KMS-11 (cell line): ENCODE measurements at regions not wholly inside any gene's neighbourhood (a gene's known extent, or its start where the extent isn't known, plus 50 kb on each side); places are given as distances from the start of the nearest gene placed in this dataset.

Experiments
- H2AFZ ChIP-seq: fragments of 200-600 bp; sonication (generic); 2 replicates; pipeline ENCODE4 v1.6.1; 2016; ENCODE audit warnings: antibody characterized with exemption, mixed run types, low read depth
- H3K27ac ChIP-seq: fragments of 200-600 bp; sonication (generic); 2 replicates; pipeline ENCODE4 v1.6.1; 2016; ENCODE audit warnings: mild to moderate bottlenecking, mixed run types
- H3K27me3 ChIP-seq: fragments of 200-600 bp; sonication (generic); 2 replicates; pipeline ENCODE4 v1.6.1; 2017; ENCODE audit warnings: mild to moderate bottlenecking, low read depth, mixed run types, moderate library complexity; ENCODE audit not compliant: insufficient read depth
- H3K36me3 ChIP-seq: fragments of 200-600 bp; sonication (generic); 2 replicates; pipeline ENCODE4 v1.6.1; 2017; ENCODE audit warnings: mild to moderate bottlenecking, mixed run types; ENCODE audit not compliant: insufficient read depth
- H3K4me1 ChIP-seq: fragments of 200-600 bp; sonication (generic); 2 replicates; pipeline ENCODE4 v1.6.1; 2016; ENCODE audit warnings: mild to moderate bottlenecking, low read depth, mixed run types; ENCODE audit not compliant: poor library complexity, severe bottlenecking
- H3K4me2 ChIP-seq: fragments of 200-600 bp; sonication (generic); 2 replicates; pipeline ENCODE4 v1.7.0; 2016; ENCODE audit warnings: mild to moderate bottlenecking, mixed run types
- H3K4me3 ChIP-seq: fragments of 200-600 bp; sonication (generic); IDR thresholded peaks from 2 replicates; pipeline ENCODE4 v1.6.1; 2017; ENCODE audit warnings: low read depth, low read length, mixed read lengths; ENCODE audit not compliant: insufficient read depth
- H3K79me2 ChIP-seq: fragments of 200-600 bp; sonication (generic); 2 replicates; pipeline ENCODE4 v1.6.1; 2016; ENCODE audit warnings: low read depth, mixed run types; ENCODE audit not compliant: insufficient read depth
- H3K9ac ChIP-seq: fragments of 200-600 bp; sonication (generic); 2 replicates; pipeline ENCODE4 v1.6.1; 2016; ENCODE audit warnings: mild to moderate bottlenecking, mixed run types
- H4K20me1 ChIP-seq: fragments of 200-600 bp; sonication (generic); 2 replicates; pipeline ENCODE4 v1.6.1; 2016; ENCODE audit warnings: mild to moderate bottlenecking, mixed run types; ENCODE audit not compliant: insufficient read depth
- TF ChIP-seq, protein P1 (sequence below): fragments of 200-600 bp; sonication (generic); conservative IDR thresholded peaks from 2 replicates; pipeline ENCODE4 v1.6.1; 2017; ENCODE audit warnings: low read depth, mild to moderate bottlenecking, antibody characterized with exemption, low read length, moderate library complexity, mixed read lengths

DNA sequence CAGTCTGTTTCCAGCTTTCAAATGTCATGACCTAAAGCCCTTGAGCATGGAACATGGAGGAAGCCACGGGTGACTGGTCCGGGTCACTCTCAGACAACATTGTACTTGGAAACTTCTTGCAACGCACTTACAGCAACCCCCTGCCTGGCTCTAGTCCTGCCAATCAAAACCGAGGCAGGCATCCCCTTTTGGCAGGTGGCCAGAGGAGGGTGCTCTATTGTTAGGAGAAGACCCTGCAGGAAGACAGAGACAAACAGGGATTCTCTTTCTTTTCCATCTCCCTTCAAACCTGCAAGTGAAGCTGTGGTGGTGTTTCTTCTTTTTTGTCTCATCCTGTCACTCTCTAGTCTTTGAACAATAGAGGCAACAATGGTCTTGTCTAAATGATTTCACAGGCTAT is 667.2 kb downstream of the ZEB2 start:
- Histone ChIP-seq H3K4me2 (no peak overlapping the region), H3K79me2 (no peaks in the 10 kb centered on the region), H2AFZ (no peak overlapping the region), H3K9ac (no peak overlapping the region), H3K27ac (no peak overlapping the region), H4K20me1 (no peaks in the 10 kb centered on the region), H3K4me1 (no peaks in the 10 kb centered on the region), H3K36me3 (no peaks in the 10 kb centered on the region), H3K4me3 (no peak overlapping the region), H3K27me3 (no peaks in the 10 kb centered on the region)
- TF ChIP-seq, protein P1, sequence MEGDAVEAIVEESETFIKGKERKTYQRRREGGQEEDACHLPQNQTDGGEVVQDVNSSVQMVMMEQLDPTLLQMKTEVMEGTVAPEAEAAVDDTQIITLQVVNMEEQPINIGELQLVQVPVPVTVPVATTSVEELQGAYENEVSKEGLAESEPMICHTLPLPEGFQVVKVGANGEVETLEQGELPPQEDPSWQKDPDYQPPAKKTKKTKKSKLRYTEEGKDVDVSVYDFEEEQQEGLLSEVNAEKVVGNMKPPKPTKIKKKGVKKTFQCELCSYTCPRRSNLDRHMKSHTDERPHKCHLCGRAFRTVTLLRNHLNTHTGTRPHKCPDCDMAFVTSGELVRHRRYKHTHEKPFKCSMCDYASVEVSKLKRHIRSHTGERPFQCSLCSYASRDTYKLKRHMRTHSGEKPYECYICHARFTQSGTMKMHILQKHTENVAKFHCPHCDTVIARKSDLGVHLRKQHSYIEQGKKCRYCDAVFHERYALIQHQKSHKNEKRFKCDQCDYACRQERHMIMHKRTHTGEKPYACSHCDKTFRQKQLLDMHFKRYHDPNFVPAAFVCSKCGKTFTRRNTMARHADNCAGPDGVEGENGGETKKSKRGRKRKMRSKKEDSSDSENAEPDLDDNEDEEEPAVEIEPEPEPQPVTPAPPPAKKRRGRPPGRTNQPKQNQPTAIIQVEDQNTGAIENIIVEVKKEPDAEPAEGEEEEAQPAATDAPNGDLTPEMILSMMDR = no peak

DNA sequence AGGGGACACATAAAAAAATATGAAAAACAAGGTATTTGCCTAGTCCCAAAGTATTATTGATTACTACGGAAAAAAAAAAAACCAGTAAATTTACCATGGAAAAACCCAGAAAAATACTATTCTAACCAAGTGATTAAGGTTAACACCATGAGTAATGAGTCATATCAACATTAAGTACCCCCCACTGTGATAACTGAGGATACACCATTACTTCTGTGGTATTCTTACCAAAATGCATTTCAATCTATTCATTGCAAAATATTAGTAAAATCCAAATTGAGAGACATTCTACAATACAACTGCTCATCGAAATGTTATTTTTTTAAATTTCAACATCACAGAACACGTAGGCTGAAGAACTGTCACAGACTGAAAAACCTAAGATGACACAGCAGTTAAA is 669.8 kb downstream of the ZEB2 start:
- TF ChIP-seq, protein P1 = no peak
- H3K79me2 ChIP-seq = no peaks in the 10 kb centered on the region
- no peak overlapping the region for H3K27ac ChIP-seq
- no peaks in the 10 kb centered on the region for H3K4me1 ChIP-seq
- H2AFZ ChIP-seq = no peak overlapping the region
- no peak overlapping the region for H3K9ac ChIP-seq
- no peaks in the 10 kb centered on the region for H3K36me3 ChIP-seq
- no peaks in the 10 kb centered on the region for H3K27me3 ChIP-seq
- no peak overlapping the region for H3K4me3 ChIP-seq
- H3K4me2 ChIP-seq = no peak overlapping the region
- H4K20me1 ChIP-seq = no peaks in the 10 kb centered on the region

DNA sequence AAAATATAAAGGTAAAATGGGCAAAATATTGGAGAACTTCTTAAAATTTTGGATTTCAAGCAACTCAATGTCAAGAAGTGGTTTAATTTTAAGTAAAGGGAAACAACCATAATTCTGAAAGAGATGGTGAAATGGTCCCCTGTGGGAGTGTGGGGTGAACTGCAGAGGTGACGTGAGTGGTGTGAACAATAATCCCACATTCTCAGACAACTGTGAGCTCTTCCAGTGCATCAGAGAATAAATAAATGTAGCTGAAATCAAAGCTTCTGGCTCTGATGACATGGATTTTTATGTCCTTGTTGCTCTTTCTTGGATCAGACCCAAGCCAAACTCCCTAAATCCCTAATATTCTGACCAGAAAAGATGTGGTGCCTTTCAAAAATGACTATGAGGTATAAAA is 672.7 kb downstream of the ZEB2 start:
- Histone ChIP-seq H3K27ac (no peak overlapping the region), H3K4me2 (no peak overlapping the region), H3K79me2 (no peaks in the 10 kb centered on the region), H3K4me1 (no peaks in the 10 kb centered on the region), H3K36me3 (no peaks in the 10 kb centered on the region), H2AFZ (no peak overlapping the region), H4K20me1 (no peaks in the 10 kb centered on the region), H3K9ac (no peak overlapping the region), H3K4me3 (no peak overlapping the region), H3K27me3 (no peaks in the 10 kb centered on the region)
- TF ChIP-seq, protein P1 = no peak

DNA sequence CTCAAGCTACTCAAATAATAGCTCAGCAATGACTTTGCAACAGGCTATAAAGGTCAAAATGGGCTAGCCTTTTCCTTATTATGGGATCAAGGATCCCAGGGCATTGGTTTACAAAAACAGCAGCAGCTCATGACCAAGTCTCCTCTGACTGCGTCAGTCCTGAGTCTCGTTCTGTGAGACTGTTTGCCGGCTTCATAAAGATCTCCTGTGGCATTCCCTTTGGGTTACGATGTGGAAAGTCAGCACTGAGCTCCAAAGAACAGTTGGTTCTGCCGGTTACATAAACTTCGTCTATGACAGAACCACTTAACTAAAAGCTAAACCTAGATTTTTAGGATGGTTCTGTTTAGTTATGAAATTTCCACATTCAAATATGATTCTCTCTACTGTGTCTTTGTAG is 674.9 kb downstream of the ZEB2 start:
- H3K36me3 ChIP-seq = no peaks in the 10 kb centered on the region
- TF ChIP-seq, protein P1 = no peak
- no peak overlapping the region for H2AFZ ChIP-seq
- no peaks in the 10 kb centered on the region for H3K4me1 ChIP-seq
- no peak overlapping the region for H3K4me3 ChIP-seq
- H3K79me2 ChIP-seq = no peaks in the 10 kb centered on the region
- H4K20me1 ChIP-seq = no peaks in the 10 kb centered on the region
- H3K4me2 ChIP-seq = no peak overlapping the region
- H3K27ac ChIP-seq = no peak overlapping the region
- H3K9ac ChIP-seq = no peak overlapping the region
- H3K27me3 ChIP-seq = no peaks in the 10 kb centered on the region

DNA sequence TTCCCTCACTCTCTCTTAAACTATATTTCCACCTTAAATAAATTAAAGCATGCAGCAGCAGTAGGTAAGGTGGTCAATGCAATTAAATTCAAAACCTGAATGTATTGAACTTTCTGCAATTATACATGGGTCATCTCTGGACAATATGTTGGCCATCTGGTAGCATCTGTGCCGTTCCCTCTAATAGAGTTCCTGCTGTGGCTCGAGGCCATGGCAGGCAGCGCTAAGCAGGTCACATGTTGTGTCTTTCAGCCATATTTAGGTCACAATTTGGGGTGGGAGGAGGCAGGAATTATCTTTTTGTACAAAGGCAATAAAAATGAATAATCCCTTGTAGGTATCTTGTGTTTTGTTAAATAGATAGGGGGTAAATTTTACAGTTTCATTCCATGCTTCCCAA is 676.2 kb downstream of the ZEB2 start:
- H2AFZ ChIP-seq = no peak overlapping the region
- H3K36me3 ChIP-seq = no peaks in the 10 kb centered on the region
- H4K20me1 ChIP-seq = no peaks in the 10 kb centered on the region
- H3K79me2 ChIP-seq = no peaks in the 10 kb centered on the region
- no peaks in the 10 kb centered on the region for H3K27me3 ChIP-seq
- no peak overlapping the region for H3K4me2 ChIP-seq
- no peaks in the 10 kb centered on the region for H3K4me1 ChIP-seq
- H3K27ac ChIP-seq = no peak overlapping the region
- H3K9ac ChIP-seq = no peak overlapping the region
- TF ChIP-seq, protein P1 = no peak
- H3K4me3 ChIP-seq = no peak overlapping the region
